Adrenal gland (tissue), 9 donors: ENCODE measurements at regions not wholly inside any gene's neighbourhood (a gene's known extent, or its start where the extent isn't known, plus 50 kb on each side); places are given as distances from the start of the nearest gene placed in this dataset.

Experiments used
- DNase-seq, 7 donors: peaks; one replicate each; pipeline ENCODE4 v3.0.0-alpha.2; 2019 to 2020
- H3K27ac ChIP-seq, 5 donors: fragments of 200-600 bp; sonication (generic) in 4 of 5; 1 replicate in 3 of 5; 2 replicates in 2 of 5; pipeline versions ENCODE4 v1.5.1 to v1.8.0; 2016 to 2020; ENCODE audit warnings: mild to moderate bottlenecking in 1 of 5
- H3K27me3 ChIP-seq: fragments of 200-600 bp; 2 replicates; pipeline ENCODE4 v1.8.0; 2021
- H3K36me3 ChIP-seq, 2 donors: fragments of 200-600 bp; replicated peaks in 1 of 2; 1 replicate in 1 of 2; 2 replicates in 1 of 2; pipeline versions ENCODE4 v1.5.1 to v1.8.0; 2018 to 2022
- H3K4me1 ChIP-seq, 2 donors: fragments of 200-600 bp; replicated peaks in 1 of 2; 1 replicate in 1 of 2; 2 replicates in 1 of 2; pipeline versions ENCODE4 v1.5.1 to v1.8.0; 2018 to 2021
- H3K4me3 ChIP-seq, 4 donors: fragments of 200-600 bp; sonication (generic) in 3 of 4; one replicate each; pipeline ENCODE4 v1.5.1; 2016 to 2018
- H3K9me3 ChIP-seq, 3 donors: fragments of 200-600 bp; sonication (generic) in 1 of 3; replicated peaks in 1 of 3; 1 replicate in 2 of 3; 2 replicates in 1 of 3; pipeline versions ENCODE4 v1.5.1 to v1.8.0; 2016 to 2021
- POLR2A ChIP-seq, 2 donors: fragments of 450-650 bp; IDR thresholded peaks; one replicate each; pipeline ENCODE4 v1.6.1; 2017; ENCODE audit warnings: antibody characterized with exemption in 2 of 2, mild to moderate bottlenecking in 2 of 2, moderate library complexity in 1 of 2
- WGBS, 4 donors: extraction: QIAGEN DNeasy Blood & Tissue Kit in 2 of 4; methylation state at CpG; one replicate each; pipeline versions ENCODE4 v1.1.5 to v1.1.7; 2013 to 2017; 5-methylcytosine and 5-hydroxymethylcytosine counted together
- intact Hi-C, 2 donors: fragments of 100-400 bp; cut with DNase I; formaldehyde crosslinking; loops; one replicate each; pipeline versions ENCODE4 v1.14.1 to v1.15.0; 2022 to 2023
- TF ChIP-seq, protein P1 (sequence below), 6 experiments: fragments of 450-650 bp in 4 of 6; fragments of 200-600 bp in 2 of 6; sonication (generic) in 1 of 6; IDR thresholded peaks; 1 replicate in 5 of 6; 2 replicates in 1 of 6; pipeline versions ENCODE4 v1.5.1 to v1.8.0; 2016 to 2021; ENCODE audit warnings: antibody characterized with exemption in 6 of 6, mild to moderate bottlenecking in 2 of 6, moderate library complexity in 1 of 6
- donor health status: healthy with polysubstance abuse.
- donor health status: Bipolar disorder and iron deficiency.
- donor health status: DM: yes; HTN: yes; CAD: no.
- donor health status: DM: no; HTN: no; CAD: no.
- donor health status: DM: no; HTN: no; CAD: no.

GRCh38 chr10:64977915-64978314, 1456.7 kb downstream of the REEP3 start:
- Histone ChIP-seq H3K4me3 (no peak overlapping the region), H3K4me1 (no peaks in the 10 kb centered on the region), H3K9me3 (no peaks in the 10 kb centered on the region), H3K27ac (no peak overlapping the region), H3K36me3 (no peaks in the 10 kb centered on the region), H3K27me3 (no peaks in the 10 kb centered on the region)
- intact Hi-C loops: no loop called here
- no peak for DNase-seq
- TF ChIP-seq, protein P1, sequence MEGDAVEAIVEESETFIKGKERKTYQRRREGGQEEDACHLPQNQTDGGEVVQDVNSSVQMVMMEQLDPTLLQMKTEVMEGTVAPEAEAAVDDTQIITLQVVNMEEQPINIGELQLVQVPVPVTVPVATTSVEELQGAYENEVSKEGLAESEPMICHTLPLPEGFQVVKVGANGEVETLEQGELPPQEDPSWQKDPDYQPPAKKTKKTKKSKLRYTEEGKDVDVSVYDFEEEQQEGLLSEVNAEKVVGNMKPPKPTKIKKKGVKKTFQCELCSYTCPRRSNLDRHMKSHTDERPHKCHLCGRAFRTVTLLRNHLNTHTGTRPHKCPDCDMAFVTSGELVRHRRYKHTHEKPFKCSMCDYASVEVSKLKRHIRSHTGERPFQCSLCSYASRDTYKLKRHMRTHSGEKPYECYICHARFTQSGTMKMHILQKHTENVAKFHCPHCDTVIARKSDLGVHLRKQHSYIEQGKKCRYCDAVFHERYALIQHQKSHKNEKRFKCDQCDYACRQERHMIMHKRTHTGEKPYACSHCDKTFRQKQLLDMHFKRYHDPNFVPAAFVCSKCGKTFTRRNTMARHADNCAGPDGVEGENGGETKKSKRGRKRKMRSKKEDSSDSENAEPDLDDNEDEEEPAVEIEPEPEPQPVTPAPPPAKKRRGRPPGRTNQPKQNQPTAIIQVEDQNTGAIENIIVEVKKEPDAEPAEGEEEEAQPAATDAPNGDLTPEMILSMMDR (IDR thresholded peaks at IDR 0.05): peak in 1 of 6 experiments; percentile 30
- TF ChIP-seq POLR2A (IDR thresholded peaks at IDR 0.05): no peak

DNA sequence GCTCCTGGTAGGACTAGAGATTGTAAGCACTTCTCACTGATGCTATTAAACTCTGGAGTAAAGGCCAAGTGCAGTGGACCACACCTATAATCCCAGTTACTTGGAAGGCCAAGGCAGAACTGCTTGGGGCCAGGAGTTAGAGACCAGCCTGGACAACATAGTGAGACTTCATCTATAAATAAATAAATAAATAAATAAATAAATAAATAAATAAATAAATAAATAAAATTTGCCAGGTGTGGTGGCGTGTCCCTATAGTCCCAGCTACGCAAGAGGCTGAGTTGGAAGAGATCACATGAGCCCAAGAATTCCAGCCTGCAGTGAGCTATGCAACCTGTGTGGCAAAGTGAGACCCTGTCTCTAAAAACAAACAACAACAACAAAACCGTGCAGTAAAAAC, 1475.7 kb downstream of the REEP3 start:
- no peaks in the 10 kb centered on the region for H3K27me3 ChIP-seq
- no peak for TF ChIP-seq POLR2A (IDR thresholded peaks at IDR 0.05)
- TF ChIP-seq, protein P1 (IDR thresholded peaks at IDR 0.05): no peak
- no peaks in the 10 kb centered on the region for H3K9me3 ChIP-seq
- intact Hi-C loops: no loop called here
- H3K36me3 ChIP-seq: no peaks in the 10 kb centered on the region
- H3K4me3 ChIP-seq: no peak overlapping the region
- H3K4me1 ChIP-seq: no peaks in the 10 kb centered on the region
- DNase-seq: no peak
- no peak overlapping the region for H3K27ac ChIP-seq
- WGBS, 4 donors: 88 to 94% (median 93%) methylated on average over 3 of the region's 3 CpGs

DNA sequence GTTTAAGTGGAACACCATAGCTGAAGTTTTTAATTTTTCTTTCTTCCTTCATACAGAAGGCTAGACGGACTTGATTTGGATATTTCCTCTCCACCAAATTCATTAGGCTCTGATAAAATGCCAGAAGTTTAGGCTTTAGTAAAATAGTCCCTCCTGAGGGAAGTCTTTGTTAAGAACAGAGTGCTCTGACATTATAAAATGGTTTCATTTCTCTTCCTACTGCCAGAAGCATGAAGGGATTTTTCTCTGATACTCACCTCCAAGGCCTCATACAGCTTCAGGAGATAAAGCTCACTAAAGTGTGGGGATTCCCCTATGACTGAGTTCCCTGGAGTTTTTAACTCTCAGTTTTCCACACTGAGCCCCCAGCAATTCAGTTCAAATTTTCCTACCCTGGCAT, 1489.6 kb downstream of the REEP3 start:
- DNase-seq: no peak
- Histone ChIP-seq H3K36me3 (no peaks in the 10 kb centered on the region), H3K27ac (no peak overlapping the region), H3K4me1 (no peaks in the 10 kb centered on the region), H3K27me3 (no peaks in the 10 kb centered on the region), H3K9me3 (no peaks in the 10 kb centered on the region), H3K4me3 (no peak overlapping the region)
- TF ChIP-seq, protein P1 (IDR thresholded peaks at IDR 0.05): no peak
- no peak for TF ChIP-seq POLR2A (IDR thresholded peaks at IDR 0.05)
- WGBS, 4 donors: 42 to 57% (median 51%) methylated on average over 1 of the region's 1 CpG
- intact Hi-C loops: no loop called here

DNA sequence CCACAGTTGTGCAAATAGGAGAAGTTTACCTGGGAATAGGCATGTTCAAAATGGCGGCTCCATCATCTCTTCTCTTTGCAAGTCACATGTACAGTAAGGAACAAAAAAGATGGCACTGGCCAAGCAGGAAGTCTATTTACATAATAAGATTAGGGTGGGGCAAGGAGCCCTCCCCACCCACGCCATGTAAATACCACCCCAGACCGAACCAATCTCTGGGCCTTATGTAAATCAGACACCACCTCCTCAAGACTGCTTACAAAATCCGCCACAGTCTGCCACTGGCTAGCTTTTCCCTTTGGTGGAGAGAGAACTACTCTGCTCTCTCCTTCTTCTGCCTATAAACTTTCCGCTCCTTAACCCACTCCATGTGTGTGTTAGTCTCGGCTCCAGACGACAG, 1496.3 kb downstream of the REEP3 start:
- no peak for TF ChIP-seq POLR2A (IDR thresholded peaks at IDR 0.05)
- TF ChIP-seq, protein P1 (IDR thresholded peaks at IDR 0.05): no peak
- Histone ChIP-seq H3K27me3 (no peaks in the 10 kb centered on the region), H3K4me1 (no peaks in the 10 kb centered on the region), H3K9me3 (no peaks in the 10 kb centered on the region), H3K4me3 (no peak overlapping the region), H3K36me3 (no peaks in the 10 kb centered on the region), H3K27ac (no peak overlapping the region)
- 77 to 89% (median 86%) methylated on average over 7 of the region's 7 CpGs for WGBS, 4 donors
- no peak for DNase-seq
- intact Hi-C loops: no loop called here
